Neural cell (in vitro differentiated cells): ENCODE measurements at regions not wholly inside any gene's neighbourhood (a gene's known extent, or its start where the extent isn't known, plus 50 kb on each side); places are given as distances from the start of the nearest gene placed in this dataset.

Experiments used
- CTCF ChIP-seq: fragments of 450-650 bp; IDR thresholded peaks from 2 replicates; pipeline ENCODE4 v1.5.1; 2014; ENCODE audit warnings: antibody characterized with exemption, mild to moderate bottlenecking, moderate library complexity; ENCODE audit not compliant: poor library complexity, severe bottlenecking
- EP300 ChIP-seq: fragments of 450-650 bp; conservative IDR thresholded peaks from 2 replicates; pipeline ENCODE4 v1.6.1; 2014; ENCODE audit warnings: antibody characterized with exemption, mild to moderate bottlenecking, moderate library complexity; ENCODE audit not compliant: poor library complexity, severe bottlenecking
- EZH2 ChIP-seq: fragments of 200-600, 300-800 bp; shearing (Covaris generic), sonication (generic); IDR thresholded peaks from 2 replicates; pipeline ENCODE4 v1.6.1; 2014; ENCODE audit warnings: antibody characterized with exemption, low read length, borderline replicate concordance, mild to moderate bottlenecking; ENCODE audit not compliant: insufficient read depth, poor library complexity, severe bottlenecking
- MXI1 ChIP-seq: fragments of 450-650 bp; conservative IDR thresholded peaks from 2 replicates; pipeline ENCODE4 v1.6.1; 2014; ENCODE audit warnings: antibody characterized with exemption, mild to moderate bottlenecking; ENCODE audit not compliant: poor library complexity, severe bottlenecking
- POLR2AphosphoS5 ChIP-seq: IDR thresholded peaks from 2 replicates; pipeline ENCODE4 v1.6.1; 2012
- RAD21 ChIP-seq: fragments of 450-650 bp; conservative IDR thresholded peaks from 2 replicates; pipeline ENCODE4 v1.6.1; 2014; ENCODE audit warnings: antibody characterized with exemption, mild to moderate bottlenecking, moderate library complexity
- REST ChIP-seq: IDR thresholded peaks from 2 replicates; pipeline ENCODE4 v1.6.1; 2012; ENCODE audit warnings: borderline replicate concordance
- SMC3 ChIP-seq: fragments of 450-650 bp; conservative IDR thresholded peaks from 2 replicates; pipeline ENCODE4 v1.6.1; 2014; ENCODE audit warnings: antibody characterized with exemption, mild to moderate bottlenecking, moderate library complexity; ENCODE audit not compliant: poor library complexity
- TAF1 ChIP-seq: IDR thresholded peaks from 2 replicates; pipeline ENCODE4 v1.6.1; 2012; ENCODE audit warnings: low read depth

GRCh38 chr6:148104131-148104530, 238.5 kb upstream of the SASH1 start:
- TF ChIP-seq REST (no peak), CTCF (no peak), EZH2 (no peak), EP300 (no peak), RAD21 (no peak), MXI1 (no peak), POLR2AphosphoS5 (no peak), SMC3 (no peak), TAF1 (no peak)
